Kidney epithelial cell (primary cell): ENCODE measurements at regions not wholly inside any gene's neighbourhood (a gene's known extent, or its start where the extent isn't known, plus 50 kb on each side); places are given as distances from the start of the nearest gene placed in this dataset.

Source experiments
- DNase-seq: peaks from one replicate; pipeline ENCODE4 v3.0.0-alpha.2; 2010; ENCODE audit warnings: low read depth
- H3K27me3 ChIP-seq: 2 replicates; pipeline ENCODE4 v1.6.0; 2011; ENCODE audit warnings: low read length; ENCODE audit not compliant: control insufficient read depth, insufficient read depth
- H3K36me3 ChIP-seq: 2 replicates; pipeline ENCODE4 v1.5.1; 2011; ENCODE audit warnings: low read length; ENCODE audit not compliant: control insufficient read depth, insufficient read depth
- H3K4me3 ChIP-seq: 2 replicates; pipeline ENCODE4 v1.5.1; 2011; ENCODE audit warnings: low read depth, mild to moderate bottlenecking, control low read depth, low read length
- TF ChIP-seq, protein P1 (sequence below): IDR thresholded peaks from 2 replicates; pipeline ENCODE4 v1.5.1; 2011; ENCODE audit warnings: mild to moderate bottlenecking, moderate library complexity, low read length, control low read depth, inconsistent platforms; ENCODE audit not compliant: insufficient read depth, poor library complexity, severe bottlenecking

DNA sequence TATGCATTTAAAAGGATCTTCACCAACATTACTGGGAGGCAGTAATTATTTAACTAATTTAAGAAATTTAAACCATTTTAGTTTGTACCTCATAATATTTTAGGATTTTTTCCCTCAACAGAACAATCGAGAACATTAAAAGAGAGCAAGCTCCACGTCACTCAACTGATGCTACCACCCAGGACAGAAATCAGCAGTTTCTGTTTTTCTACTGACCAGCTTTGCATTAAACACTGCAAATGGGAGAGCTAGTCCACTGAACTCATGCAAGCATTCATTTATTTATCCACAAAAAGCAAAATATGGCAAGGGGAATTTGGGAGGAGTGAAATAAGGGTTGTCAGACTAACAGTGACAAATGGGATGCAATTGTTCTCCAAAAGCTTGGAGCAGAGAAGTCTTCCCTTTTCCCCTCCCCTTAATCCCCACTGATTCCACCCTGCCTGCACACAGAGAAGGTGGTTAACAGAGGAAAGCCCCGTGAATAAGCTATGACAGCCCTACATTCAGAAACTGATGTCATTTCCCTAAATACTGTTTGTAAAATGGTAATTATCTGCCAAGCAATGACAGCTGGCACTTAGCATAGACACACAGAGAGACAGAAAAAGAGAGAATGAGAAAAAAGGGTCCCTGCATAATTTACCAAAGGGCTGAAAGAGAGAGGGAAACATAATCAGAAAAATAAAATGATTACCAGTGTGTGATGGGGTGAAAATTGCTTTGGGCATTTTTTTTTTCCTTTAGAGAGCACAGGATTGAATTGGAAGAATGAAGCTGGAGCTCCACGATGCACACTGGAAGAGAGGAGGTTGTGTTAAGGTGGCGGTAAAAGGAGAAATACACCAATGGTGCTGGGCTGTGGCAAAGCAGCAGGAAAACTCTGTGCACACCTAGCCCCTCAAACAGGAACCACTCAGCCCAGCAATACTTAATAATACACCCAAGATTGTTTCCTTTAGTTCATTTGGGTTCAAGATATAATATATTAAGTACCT lies 777.4 kb downstream of the TUSC7 start:
- H3K27me3 ChIP-seq = no peaks in the 10 kb centered on the region
- DNase-seq = no peak
- TF ChIP-seq, protein P1, sequence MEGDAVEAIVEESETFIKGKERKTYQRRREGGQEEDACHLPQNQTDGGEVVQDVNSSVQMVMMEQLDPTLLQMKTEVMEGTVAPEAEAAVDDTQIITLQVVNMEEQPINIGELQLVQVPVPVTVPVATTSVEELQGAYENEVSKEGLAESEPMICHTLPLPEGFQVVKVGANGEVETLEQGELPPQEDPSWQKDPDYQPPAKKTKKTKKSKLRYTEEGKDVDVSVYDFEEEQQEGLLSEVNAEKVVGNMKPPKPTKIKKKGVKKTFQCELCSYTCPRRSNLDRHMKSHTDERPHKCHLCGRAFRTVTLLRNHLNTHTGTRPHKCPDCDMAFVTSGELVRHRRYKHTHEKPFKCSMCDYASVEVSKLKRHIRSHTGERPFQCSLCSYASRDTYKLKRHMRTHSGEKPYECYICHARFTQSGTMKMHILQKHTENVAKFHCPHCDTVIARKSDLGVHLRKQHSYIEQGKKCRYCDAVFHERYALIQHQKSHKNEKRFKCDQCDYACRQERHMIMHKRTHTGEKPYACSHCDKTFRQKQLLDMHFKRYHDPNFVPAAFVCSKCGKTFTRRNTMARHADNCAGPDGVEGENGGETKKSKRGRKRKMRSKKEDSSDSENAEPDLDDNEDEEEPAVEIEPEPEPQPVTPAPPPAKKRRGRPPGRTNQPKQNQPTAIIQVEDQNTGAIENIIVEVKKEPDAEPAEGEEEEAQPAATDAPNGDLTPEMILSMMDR = no peak
- no peak overlapping the region for H3K4me3 ChIP-seq
- no peaks in the 10 kb centered on the region for H3K36me3 ChIP-seq

GRCh38 chr3:117488983-117489382 lies 779.4 kb downstream of the TUSC7 start:
- Histone ChIP-seq H3K36me3 (no peaks in the 10 kb centered on the region), H3K27me3 (no peaks in the 10 kb centered on the region), H3K4me3 (no peak overlapping the region)
- DNase-seq = no peak
- TF ChIP-seq, protein P1 = no peak

DNA sequence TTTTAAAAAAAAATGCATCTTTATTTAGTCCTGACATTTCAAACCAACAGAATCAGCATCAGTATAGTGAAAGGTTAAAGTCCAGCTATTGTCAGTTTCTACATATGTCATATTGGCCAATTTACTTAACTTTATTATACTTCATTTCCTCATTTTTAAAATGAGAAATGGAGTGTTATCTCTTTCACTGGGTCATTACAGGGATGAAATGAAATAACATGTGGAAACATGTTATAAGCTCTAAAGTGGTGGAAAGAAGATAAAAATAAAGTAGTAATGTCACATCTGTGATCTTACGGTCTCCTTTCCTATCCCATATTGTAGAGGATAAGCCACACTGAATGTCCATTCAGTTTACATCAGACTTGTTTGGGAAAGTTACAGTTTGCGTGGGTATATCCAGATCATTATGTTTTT lies 780.1 kb downstream of the TUSC7 start:
- Histone ChIP-seq H3K36me3 (no peaks in the 10 kb centered on the region), H3K4me3 (no peak overlapping the region), H3K27me3 (no peaks in the 10 kb centered on the region)
- no peak for DNase-seq
- TF ChIP-seq, protein P1 = no peak

DNA sequence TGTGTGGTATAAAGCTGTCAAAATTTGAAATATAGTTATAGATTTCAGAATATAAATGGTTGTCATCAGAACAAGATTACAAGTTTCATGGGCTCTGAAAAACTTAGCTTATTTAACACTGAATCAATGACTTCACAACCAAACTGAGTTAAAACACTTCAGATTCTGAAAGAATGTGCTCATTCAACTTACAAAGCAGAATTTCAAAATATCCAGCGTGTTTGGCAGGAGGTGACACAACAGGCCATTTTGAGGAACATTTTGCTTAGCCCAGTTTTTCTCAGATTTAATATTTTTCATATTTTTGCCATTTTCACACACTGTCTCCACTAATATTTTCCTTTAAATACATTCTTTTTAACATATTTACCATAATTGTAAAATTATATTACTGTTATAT lies 781.1 kb downstream of the TUSC7 start:
- DNase-seq = no peak
- no peaks in the 10 kb centered on the region for H3K27me3 ChIP-seq
- no peaks in the 10 kb centered on the region for H3K36me3 ChIP-seq
- no peak overlapping the region for H3K4me3 ChIP-seq
- TF ChIP-seq, protein P1 = no peak

DNA sequence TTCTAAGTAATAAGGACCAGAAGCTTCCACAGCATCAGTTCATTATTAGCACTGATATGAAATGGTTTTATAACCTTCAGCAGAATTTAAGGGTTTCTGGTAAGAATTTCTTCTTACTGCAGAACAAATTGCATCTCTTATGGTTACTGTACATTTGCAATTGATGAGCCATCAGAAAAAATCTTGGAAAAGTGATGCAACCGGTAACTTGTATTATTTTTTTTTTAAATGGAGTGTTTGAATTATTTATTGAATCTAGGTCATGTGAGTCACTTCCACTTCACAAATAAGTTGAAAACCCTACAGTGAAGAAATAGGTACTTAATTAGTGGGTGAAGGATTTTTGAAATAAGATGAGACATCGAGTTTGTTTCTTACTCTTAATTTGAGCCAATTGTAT lies 786.0 kb downstream of the TUSC7 start:
- no peaks in the 10 kb centered on the region for H3K36me3 ChIP-seq
- TF ChIP-seq, protein P1 = no peak
- H3K4me3 ChIP-seq = no peak overlapping the region
- H3K27me3 ChIP-seq = no peaks in the 10 kb centered on the region
- DNase-seq = no peak
